ENCODE measurements at regions not wholly inside any gene's neighbourhood (a gene's known extent, or its start where the extent isn't known, plus 50 kb on each side); places are given as distances from the start of the nearest gene placed in this dataset.

DNA sequence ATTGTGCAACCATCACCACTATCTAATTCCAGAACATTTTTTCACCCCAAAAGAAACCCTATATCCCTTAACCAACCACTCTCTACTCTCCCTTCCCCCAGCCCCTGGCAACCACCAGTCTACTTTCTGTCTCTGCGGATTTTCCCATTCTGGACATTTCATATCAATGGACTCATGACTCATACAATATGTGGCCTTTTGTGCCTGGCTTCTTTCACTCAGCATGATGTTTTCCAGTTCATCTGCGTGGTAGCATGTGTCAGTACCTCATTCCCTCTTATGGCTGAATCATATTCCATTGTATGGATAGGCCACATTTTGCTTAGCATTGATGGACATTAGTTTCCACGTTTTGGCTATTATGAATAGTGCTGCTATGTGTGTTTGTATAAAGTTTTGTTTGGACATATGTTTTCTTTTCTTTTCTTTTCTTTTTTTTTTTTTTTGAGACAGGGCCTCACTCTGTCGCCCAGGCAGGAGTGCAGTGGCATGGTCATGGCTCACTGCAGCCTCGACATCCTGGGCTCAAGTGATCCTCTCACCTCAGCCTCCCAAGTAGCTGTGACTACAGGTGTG is 335.4 kb downstream of the BCOR start:
- Histone ChIP-seq H3K4me1 (ENCODE audit: control insufficient read depth, extremely low read depth, insufficient read depth, low read length) (peaks cover 11% of the 10 kb centered on the region), H3K27ac (ENCODE audit: control insufficient read depth, insufficient read depth, low read length) (no peak overlapping the region), H3K79me2 (ENCODE audit: control insufficient read depth, insufficient read depth, low read length) (no peaks in the 10 kb centered on the region), H3K9me3 (ENCODE audit: control insufficient read depth, low read depth, low read length) (no peaks in the 10 kb centered on the region), H4K20me1 (ENCODE audit: control insufficient read depth, extremely low read depth, insufficient read depth, low read length) (no peaks in the 10 kb centered on the region), H3K4me2 (ENCODE audit: control insufficient read depth, extremely low read depth, insufficient read depth, low read depth, low read length) (no peak overlapping the region), H3K36me3 (ENCODE audit: control insufficient read depth in 2 of 2, extremely low read depth in 1 of 2, insufficient read depth in 2 of 2, low read length in 2 of 2) (no peaks in the 10 kb centered on the region), H2AFZ (ENCODE audit: control insufficient read depth, low read length) (no peak overlapping the region), H3K27me3 (ENCODE audit: control insufficient read depth, extremely low read depth, insufficient read depth, low read length) (no peaks in the 10 kb centered on the region), H3K9me1 (ENCODE audit: control insufficient read depth, extremely low read depth, insufficient read depth, low read length) (no peaks in the 10 kb centered on the region), H3K9ac (ENCODE audit: control insufficient read depth, extremely low read depth, insufficient read depth, low read length) (no peak overlapping the region), H3K4me3 (ENCODE audit: control insufficient read depth in 2 of 3, extremely low read depth in 1 of 3, insufficient read depth in 2 of 3, low read depth in 1 of 3, low read length in 3 of 3) (no peak overlapping the region)
- dilution Hi-C loops (cut with MboI; ENCODE audit: extremely low pct_ligation_motif_present, low sequenced_read_pairs) = no loop called here
- DNase-seq (ENCODE audit: low read depth, low spot score) = no peak
- no peak for TF ChIP-seq EZH2 (IDR thresholded peaks at IDR 0.05; ENCODE audit: low read length)
- no peak for TF ChIP-seq CTCF (optimal IDR thresholded peaks at IDR 0.05 in 1 of 3, IDR thresholded peaks at IDR 0.05 in 1 of 3, conservative IDR thresholded peaks at IDR 0.05 in 1 of 3; ENCODE audit: extremely low read depth in 1 of 3, insufficient read depth in 2 of 3, low read length in 3 of 3)
- FAIRE-seq = no peak

DNA sequence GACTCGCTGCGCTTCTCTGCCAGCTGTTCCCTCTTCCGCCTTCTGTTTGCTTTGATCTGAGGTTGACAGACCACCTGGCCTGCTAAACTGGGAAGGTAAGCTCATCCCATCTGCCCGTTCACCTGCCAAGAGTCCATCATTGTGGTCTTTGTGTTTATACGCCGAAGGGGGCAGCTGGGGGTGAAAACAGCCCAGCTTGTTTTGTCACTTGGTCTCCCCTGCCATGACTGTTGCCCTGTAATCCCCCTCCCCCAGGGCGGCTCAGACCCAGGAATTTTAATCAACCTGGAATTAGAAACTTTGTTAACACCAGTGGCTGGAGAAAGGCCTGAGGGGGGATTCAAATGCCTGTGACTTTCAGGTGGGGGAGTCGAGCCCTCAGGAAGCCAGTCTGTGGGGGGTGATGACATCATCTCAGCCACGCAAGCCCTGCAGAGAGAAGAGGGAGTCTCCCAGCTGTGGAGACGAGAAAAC is 333.3 kb downstream of the BCOR start:
- Histone ChIP-seq H3K36me3 (ENCODE audit: control insufficient read depth in 2 of 2, extremely low read depth in 1 of 2, insufficient read depth in 2 of 2, low read length in 2 of 2) (no peaks in the 10 kb centered on the region), H3K27me3 (ENCODE audit: control insufficient read depth, extremely low read depth, insufficient read depth, low read length) (no peaks in the 10 kb centered on the region), H3K9ac (ENCODE audit: control insufficient read depth, extremely low read depth, insufficient read depth, low read length) (no peak overlapping the region), H3K9me1 (ENCODE audit: control insufficient read depth, extremely low read depth, insufficient read depth, low read length) (no peaks in the 10 kb centered on the region), H3K4me2 (ENCODE audit: control insufficient read depth, extremely low read depth, insufficient read depth, low read depth, low read length) (no peak overlapping the region), H3K9me3 (ENCODE audit: control insufficient read depth, low read depth, low read length) (no peaks in the 10 kb centered on the region), H3K4me1 (ENCODE audit: control insufficient read depth, extremely low read depth, insufficient read depth, low read length) (peaks cover 5% of the 10 kb centered on the region), H2AFZ (ENCODE audit: control insufficient read depth, low read length) (no peak overlapping the region), H4K20me1 (ENCODE audit: control insufficient read depth, extremely low read depth, insufficient read depth, low read length) (no peaks in the 10 kb centered on the region), H3K27ac (ENCODE audit: control insufficient read depth, insufficient read depth, low read length) (no peak overlapping the region), H3K79me2 (ENCODE audit: control insufficient read depth, insufficient read depth, low read length) (no peaks in the 10 kb centered on the region), H3K4me3 (ENCODE audit: control insufficient read depth in 2 of 3, extremely low read depth in 1 of 3, insufficient read depth in 2 of 3, low read depth in 1 of 3, low read length in 3 of 3) (no peak overlapping the region)
- no peak for DNase-seq (ENCODE audit: low read depth, low spot score)
- TF ChIP-seq CTCF (optimal IDR thresholded peaks at IDR 0.05 in 1 of 3, IDR thresholded peaks at IDR 0.05 in 1 of 3, conservative IDR thresholded peaks at IDR 0.05 in 1 of 3; ENCODE audit: extremely low read depth in 1 of 3, insufficient read depth in 2 of 3, low read length in 3 of 3) (no peak), EZH2 (IDR thresholded peaks at IDR 0.05; ENCODE audit: low read length) (no peak)
- dilution Hi-C loops (cut with MboI; ENCODE audit: extremely low pct_ligation_motif_present, low sequenced_read_pairs) = no loop called here
- no peak for FAIRE-seq

All from keratinocyte (primary cell).